ENCODE measurements at regions not wholly inside any gene's neighbourhood (a gene's known extent, or its start where the extent isn't known, plus 50 kb on each side); places are given as distances from the start of the nearest gene placed in this dataset.

DNA sequence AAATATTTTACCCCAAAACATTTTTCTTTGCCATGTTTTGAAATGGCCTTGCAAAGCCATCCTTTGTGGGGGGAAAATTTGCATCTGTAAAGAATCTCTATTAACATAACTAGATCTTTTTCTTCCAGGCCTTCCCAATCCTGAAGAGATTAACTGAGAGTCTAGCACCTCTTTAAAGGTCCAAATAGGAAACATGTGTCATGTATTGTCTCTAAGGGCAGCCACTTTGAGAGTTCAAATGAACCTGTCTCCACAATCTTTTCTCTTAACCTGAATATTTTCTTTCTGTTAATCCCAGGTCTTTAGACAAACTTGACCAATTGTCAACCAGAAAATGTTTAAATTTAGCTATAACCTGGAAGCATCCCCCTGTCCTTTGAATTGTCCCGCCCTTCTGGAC is 236.6 kb upstream of the PROK2 start:
- TF ChIP-seq, protein P1, sequence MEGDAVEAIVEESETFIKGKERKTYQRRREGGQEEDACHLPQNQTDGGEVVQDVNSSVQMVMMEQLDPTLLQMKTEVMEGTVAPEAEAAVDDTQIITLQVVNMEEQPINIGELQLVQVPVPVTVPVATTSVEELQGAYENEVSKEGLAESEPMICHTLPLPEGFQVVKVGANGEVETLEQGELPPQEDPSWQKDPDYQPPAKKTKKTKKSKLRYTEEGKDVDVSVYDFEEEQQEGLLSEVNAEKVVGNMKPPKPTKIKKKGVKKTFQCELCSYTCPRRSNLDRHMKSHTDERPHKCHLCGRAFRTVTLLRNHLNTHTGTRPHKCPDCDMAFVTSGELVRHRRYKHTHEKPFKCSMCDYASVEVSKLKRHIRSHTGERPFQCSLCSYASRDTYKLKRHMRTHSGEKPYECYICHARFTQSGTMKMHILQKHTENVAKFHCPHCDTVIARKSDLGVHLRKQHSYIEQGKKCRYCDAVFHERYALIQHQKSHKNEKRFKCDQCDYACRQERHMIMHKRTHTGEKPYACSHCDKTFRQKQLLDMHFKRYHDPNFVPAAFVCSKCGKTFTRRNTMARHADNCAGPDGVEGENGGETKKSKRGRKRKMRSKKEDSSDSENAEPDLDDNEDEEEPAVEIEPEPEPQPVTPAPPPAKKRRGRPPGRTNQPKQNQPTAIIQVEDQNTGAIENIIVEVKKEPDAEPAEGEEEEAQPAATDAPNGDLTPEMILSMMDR (IDR thresholded peaks at IDR 0.05) = no peak
- TF ChIP-seq POLR2AphosphoS5 (IDR thresholded peaks at IDR 0.05; ENCODE audit: low read depth, low read length) = no peak
- TF ChIP-seq, protein P2, sequence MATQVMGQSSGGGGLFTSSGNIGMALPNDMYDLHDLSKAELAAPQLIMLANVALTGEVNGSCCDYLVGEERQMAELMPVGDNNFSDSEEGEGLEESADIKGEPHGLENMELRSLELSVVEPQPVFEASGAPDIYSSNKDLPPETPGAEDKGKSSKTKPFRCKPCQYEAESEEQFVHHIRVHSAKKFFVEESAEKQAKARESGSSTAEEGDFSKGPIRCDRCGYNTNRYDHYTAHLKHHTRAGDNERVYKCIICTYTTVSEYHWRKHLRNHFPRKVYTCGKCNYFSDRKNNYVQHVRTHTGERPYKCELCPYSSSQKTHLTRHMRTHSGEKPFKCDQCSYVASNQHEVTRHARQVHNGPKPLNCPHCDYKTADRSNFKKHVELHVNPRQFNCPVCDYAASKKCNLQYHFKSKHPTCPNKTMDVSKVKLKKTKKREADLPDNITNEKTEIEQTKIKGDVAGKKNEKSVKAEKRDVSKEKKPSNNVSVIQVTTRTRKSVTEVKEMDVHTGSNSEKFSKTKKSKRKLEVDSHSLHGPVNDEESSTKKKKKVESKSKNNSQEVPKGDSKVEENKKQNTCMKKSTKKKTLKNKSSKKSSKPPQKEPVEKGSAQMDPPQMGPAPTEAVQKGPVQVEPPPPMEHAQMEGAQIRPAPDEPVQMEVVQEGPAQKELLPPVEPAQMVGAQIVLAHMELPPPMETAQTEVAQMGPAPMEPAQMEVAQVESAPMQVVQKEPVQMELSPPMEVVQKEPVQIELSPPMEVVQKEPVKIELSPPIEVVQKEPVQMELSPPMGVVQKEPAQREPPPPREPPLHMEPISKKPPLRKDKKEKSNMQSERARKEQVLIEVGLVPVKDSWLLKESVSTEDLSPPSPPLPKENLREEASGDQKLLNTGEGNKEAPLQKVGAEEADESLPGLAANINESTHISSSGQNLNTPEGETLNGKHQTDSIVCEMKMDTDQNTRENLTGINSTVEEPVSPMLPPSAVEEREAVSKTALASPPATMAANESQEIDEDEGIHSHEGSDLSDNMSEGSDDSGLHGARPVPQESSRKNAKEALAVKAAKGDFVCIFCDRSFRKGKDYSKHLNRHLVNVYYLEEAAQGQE (IDR thresholded peaks at IDR 0.05; ENCODE audit: insufficient read depth in 1 of 2, low read depth in 2 of 2, low read length in 1 of 2) = no peak
